GM12864 (cell line): ENCODE measurements at regions not wholly inside any gene's neighbourhood (a gene's known extent, or its start where the extent isn't known, plus 50 kb on each side); places are given as distances from the start of the nearest gene placed in this dataset.
"Not testable (repeated sequence)": the region's sequence is repeated elsewhere in the genome, so short reads cannot be mapped to it uniquely, and the experiment has no call there.

ENCODE experiments used
- DNase-seq: peaks from one replicate; pipeline ENCODE4 v3.0.0-alpha.2; 2011; ENCODE audit warnings: low read depth
- H3K4me3 ChIP-seq: 2 replicates; pipeline ENCODE4 v1.5.1; 2011; ENCODE audit warnings: mild to moderate bottlenecking, low read depth, low read length, control low read depth
- CTCF ChIP-seq: IDR thresholded peaks from 2 replicates; pipeline ENCODE4 v1.5.1; 2011; ENCODE audit warnings: low read depth, mild to moderate bottlenecking, moderate library complexity, low read length, control low read depth, inconsistent platforms; ENCODE audit errors: missing control alignments

GRCh38 chr7:115178835-115179234 is 256.9 kb downstream of the MDFIC start:
- no peak overlapping the region for H3K4me3 ChIP-seq
- no peak for TF ChIP-seq CTCF
- DNase-seq: no peak

GRCh38 chr7:115177823-115178222 is 255.9 kb downstream of the MDFIC start:
- DNase-seq: no peak
- no peak overlapping the region for H3K4me3 ChIP-seq
- TF ChIP-seq CTCF: no peak

GRCh38 chr7:115177103-115177502 is 255.2 kb downstream of the MDFIC start:
- no peak for DNase-seq
- no peak overlapping the region for H3K4me3 ChIP-seq
- TF ChIP-seq CTCF: no peak

- DNase-seq, H3K4me3 ChIP-seq: not testable (repeated sequence)
Observed at GRCh38 chr7:115172397-115172796, 250.5 kb downstream of the MDFIC start.

GRCh38 chr7:115153769-115154477 is 232.0 kb downstream of the MDFIC start:
- no peak for TF ChIP-seq CTCF
- no peak for DNase-seq
- H3K4me3 ChIP-seq: no peak overlapping the region

GRCh38 chr7:115153176-115153575 is 231.3 kb downstream of the MDFIC start:
- H3K4me3 ChIP-seq: no peak overlapping the region
- TF ChIP-seq CTCF: no peak
- no peak for DNase-seq

- DNase-seq: no peak
- no peak overlapping the region for H3K4me3 ChIP-seq
- no peak for TF ChIP-seq CTCF
Observed at GRCh38 chr7:115146148-115146547, 224.3 kb downstream of the MDFIC start.
